ENCODE measurements at regions not wholly inside any gene's neighbourhood (a gene's known extent, or its start where the extent isn't known, plus 50 kb on each side); places are given as distances from the start of the nearest gene placed in this dataset.

DNA sequence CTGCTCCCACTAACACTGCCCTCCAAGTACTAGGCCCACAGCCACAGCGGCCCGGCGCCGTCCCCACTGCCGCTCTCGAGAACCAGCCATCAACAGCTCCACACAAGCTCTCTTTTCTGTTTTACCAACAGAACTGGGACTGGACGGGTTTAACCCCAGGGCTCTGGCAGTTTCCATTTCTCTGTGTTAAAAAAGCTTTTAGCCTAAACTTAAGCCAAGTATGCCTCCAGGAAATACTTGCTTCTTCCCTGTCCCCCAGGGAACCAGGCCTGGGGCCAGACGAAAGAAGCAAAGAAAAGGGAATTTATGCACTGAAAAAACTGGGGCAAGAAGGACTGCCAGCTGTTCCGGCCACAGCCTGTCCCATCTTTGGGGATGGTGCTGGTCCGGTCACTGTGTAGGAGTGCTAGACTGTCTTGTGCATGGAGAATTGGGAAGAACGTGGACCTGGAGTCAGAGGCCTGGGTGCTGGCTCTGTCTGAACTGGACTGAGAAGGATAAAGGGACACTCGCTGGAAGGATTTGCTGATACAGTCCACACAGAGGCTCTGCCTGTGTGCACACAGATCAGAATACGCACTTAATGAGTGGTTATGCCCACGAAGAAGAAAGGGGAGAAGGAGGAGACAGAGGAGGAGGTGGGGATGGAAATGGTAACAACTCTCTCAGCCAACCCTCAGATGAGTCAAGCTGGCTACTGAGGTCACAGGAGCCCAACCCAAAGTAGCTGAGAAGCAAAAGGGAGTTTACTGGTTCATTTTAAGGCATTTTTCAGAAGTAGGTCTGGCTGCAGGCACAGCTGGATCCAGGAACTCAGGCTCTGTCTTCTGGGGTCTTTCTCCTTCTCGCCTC, 254.4 kb upstream of the PMEPA1 start:
- no peak for DNase-seq (ENCODE audit: extremely low read depth, low read depth)
- TF ChIP-seq, protein P1, sequence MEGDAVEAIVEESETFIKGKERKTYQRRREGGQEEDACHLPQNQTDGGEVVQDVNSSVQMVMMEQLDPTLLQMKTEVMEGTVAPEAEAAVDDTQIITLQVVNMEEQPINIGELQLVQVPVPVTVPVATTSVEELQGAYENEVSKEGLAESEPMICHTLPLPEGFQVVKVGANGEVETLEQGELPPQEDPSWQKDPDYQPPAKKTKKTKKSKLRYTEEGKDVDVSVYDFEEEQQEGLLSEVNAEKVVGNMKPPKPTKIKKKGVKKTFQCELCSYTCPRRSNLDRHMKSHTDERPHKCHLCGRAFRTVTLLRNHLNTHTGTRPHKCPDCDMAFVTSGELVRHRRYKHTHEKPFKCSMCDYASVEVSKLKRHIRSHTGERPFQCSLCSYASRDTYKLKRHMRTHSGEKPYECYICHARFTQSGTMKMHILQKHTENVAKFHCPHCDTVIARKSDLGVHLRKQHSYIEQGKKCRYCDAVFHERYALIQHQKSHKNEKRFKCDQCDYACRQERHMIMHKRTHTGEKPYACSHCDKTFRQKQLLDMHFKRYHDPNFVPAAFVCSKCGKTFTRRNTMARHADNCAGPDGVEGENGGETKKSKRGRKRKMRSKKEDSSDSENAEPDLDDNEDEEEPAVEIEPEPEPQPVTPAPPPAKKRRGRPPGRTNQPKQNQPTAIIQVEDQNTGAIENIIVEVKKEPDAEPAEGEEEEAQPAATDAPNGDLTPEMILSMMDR (IDR thresholded peaks at IDR 0.05; ENCODE audit: low read depth, low read length): no peak

DNA sequence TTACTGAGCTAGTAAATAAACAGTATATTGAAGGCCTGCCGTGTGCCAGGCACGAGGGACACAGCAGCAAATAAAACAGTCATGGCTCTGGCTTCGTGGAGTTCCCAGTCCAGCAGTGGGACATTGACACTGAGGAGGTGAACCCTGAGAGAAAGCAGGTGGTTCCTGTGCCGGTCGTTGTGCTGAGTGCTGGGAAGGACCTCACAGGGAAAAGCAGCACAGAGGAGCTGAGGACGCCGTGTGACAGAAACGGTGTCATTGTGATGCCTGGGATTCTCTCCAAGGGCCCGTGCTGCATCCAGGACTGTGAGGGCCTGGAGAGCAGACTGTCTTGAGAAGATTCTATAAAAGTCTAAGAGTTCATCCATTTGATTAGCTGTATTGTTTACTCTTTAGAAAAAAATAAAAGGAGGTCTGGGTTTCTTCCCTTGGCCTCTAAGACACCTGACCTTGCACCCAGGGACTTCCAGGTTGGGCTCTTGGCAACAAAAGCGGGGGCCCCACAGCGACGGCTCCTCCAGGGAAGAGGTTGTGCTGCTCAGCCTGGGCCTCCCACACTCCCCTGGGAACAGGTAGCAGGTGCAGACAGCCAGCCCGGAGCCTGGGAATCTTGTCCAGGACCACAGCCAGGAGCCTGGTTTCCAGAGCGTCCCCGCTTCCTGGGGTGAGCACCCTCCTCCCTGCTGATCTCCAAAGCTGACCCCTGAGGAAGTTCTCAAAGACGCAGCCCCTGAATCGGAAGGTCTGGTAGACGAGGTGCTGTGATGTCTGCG, 251.2 kb upstream of the PMEPA1 start:
- TF ChIP-seq, protein P1 (IDR thresholded peaks at IDR 0.05; ENCODE audit: low read depth, low read length): no peak
- DNase-seq (ENCODE audit: extremely low read depth, low read depth): no peak

- no peak for DNase-seq (ENCODE audit: extremely low read depth, low read depth)
- TF ChIP-seq, protein P1 (IDR thresholded peaks at IDR 0.05; ENCODE audit: low read depth, low read length): no peak
These were observed 249.8 kb upstream of the PMEPA1 start for GRCh38 chr20:57959589-57959988.

DNA sequence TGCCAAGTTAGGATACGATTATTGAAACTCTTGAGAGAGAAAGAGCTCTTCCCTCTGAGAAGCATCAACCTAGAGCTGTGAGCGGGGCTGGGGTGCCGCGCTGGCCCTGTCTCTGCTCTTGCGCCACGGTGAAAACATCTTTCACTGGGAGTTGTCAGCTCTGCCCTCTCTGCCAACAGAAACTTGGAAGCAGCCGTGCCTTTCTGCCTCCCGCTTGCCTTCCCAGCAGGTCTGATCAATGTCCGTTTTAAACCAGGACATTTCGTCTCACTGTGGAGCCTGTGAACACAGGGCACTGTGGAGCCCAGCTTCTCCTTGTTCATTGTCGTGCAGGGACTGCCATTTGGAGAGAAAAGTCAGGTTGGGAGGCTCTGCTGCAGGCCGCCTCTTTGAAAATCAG, 249.2 kb upstream of the PMEPA1 start:
- TF ChIP-seq, protein P1 (IDR thresholded peaks at IDR 0.05; ENCODE audit: low read depth, low read length): no peak
- DNase-seq (ENCODE audit: extremely low read depth, low read depth): no peak

DNA sequence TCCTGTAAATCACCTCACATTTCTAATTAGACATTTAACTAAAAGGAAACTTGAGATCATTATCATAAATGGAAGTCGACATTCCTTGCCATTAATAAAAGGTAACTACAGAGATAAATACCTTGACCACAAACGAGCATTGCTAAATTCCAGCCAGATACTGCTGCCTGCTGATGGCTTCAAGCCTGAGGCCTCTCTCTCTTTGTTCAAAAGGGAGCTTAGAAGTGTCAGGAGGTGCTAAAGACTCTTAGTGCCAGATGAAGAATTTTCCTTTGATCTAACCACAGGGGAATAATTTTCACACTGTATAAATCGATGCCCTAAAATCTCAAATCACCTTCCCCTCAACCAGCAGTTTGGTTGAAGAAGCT, 248.2 kb upstream of the PMEPA1 start:
- no peak for DNase-seq (ENCODE audit: extremely low read depth, low read depth)
- TF ChIP-seq, protein P1 (IDR thresholded peaks at IDR 0.05; ENCODE audit: low read depth, low read length): no peak

DNA sequence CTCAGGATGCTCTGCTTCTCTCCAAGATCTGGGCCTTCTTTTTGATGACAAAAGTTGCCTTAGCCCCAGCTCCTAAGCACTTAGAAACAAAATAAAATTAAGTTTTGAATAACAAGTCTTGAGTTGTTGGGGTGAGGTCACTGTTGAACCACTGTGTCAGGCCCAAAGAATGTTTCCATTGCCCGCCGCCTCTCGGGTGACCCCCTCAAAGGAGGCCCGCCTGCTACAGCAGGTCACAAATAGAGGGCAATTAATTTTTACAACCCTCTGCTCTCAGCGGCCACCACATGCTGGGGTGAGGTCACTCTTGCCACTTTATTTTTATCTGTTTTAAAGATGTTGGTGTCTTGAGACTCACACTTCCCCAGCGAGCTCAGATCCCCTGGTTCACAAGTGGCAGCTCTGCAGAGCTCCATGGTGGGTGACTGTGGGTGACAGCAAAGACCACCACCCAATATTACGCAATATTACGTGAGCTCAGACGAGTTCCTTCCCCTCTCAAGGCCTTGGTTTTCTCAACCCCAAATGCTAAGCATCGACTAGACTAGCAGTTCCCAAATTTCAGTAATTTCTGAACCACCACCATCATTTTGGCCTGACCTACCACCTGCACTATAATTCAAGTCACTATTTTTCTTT, 247.7 kb upstream of the PMEPA1 start:
- TF ChIP-seq, protein P1 (IDR thresholded peaks at IDR 0.05; ENCODE audit: low read depth, low read length): no peak
- no peak for DNase-seq (ENCODE audit: extremely low read depth, low read depth)

DNA sequence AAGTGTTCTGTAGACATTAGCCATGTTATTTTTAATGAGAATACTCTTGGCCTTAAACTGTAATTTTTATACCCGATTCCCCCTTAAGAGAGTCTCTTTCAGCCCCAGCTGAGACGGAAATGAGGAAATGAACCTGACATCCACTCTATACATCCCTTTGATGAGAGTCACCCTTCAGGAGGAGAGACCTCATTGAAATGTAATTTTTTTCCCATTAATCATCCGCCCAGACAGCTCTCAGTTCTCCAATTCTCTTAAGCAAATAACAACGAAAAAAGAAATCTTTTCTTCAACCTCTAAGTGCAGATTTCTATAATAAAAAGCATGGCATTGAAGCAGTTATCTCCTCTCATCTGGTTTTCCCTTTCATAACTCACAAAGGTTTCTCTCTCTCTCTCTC, 243.8 kb upstream of the PMEPA1 start:
- no peak for DNase-seq (ENCODE audit: extremely low read depth, low read depth)
- TF ChIP-seq, protein P1 (IDR thresholded peaks at IDR 0.05; ENCODE audit: low read depth, low read length): no peak
